K562 (cell line): ENCODE measurements at regions not wholly inside any gene's neighbourhood (a gene's known extent, or its start where the extent isn't known, plus 50 kb on each side); places are given as distances from the start of the nearest gene placed in this dataset.

ENCODE experiments used
- ATAC-seq: fragments of 200-7000 bp; cut with Tn5 transposase; 3 replicates; pipeline ENCODE4 v1.9.1; 2020; ENCODE audit warnings: moderate library complexity
- BruUV-seq: library from RNA; stranded (reverse); fragments of 400-500 nt; replicated peaks from 2 replicates; lab custom pipeline; 2021; lab: Mats Ljungman, UMichigan
- CTCF ChIA-PET: fragments of 300-600 bp; formaldehyde crosslinking; extraction: SDS; loops from one replicate; lab custom pipeline; 2021; ENCODE audit warnings: low intra/inter-chr PET ratio; lab: Yijun Ruan, JAX
- POLR2A ChIA-PET: fragments of 300-600, 350-650 bp; sonication (Branson Sonifier 250); formaldehyde crosslinking; extraction: SDS; loops from one replicate; lab custom pipeline; 2021; ENCODE audit warnings: antibody characterized with exemption, inconsistent platforms; lab: Yijun Ruan, JAX
- DNase-seq, 4 experiments: peaks; one replicate each; pipeline versions ENCODE4 v3.0.0 to v3.0.0-alpha.2; 2011 to 2018; ENCODE audit warnings: low spot score in 3 of 4, mixed read lengths in 3 of 4; ENCODE audit errors: extremely low read depth in 1 of 4
- FAIRE-seq: peaks from 2 replicates; lab custom pipeline; 2011; peaks lifted over from hg19 to GRCh38; lab: Jason Lieb, UNC
- H2AFZ ChIP-seq: 2 replicates; pipeline ENCODE4 v1.6.0; 2011; ENCODE audit warnings: low read depth, low read length, control low read depth, inconsistent platforms
- H3K27ac ChIP-seq: fragments of 200-600 bp; 3 replicates; pipeline ENCODE4 v1.8.0; 2011; ENCODE audit warnings: low read depth, mild to moderate bottlenecking, control low read depth, inconsistent platforms, low read length, moderate library complexity, mixed read lengths; ENCODE audit errors: extremely low read depth
- H3K27me3 ChIP-seq, 2 experiments: fragments of 300-600 bp in 1 of 2; 2 replicates in 1 of 2; 3 replicates in 1 of 2; pipeline versions ENCODE4 v1.6.0 to v1.8.0; 2011; ENCODE audit warnings: inconsistent platforms in 2 of 2, low read length in 2 of 2, mild to moderate bottlenecking in 1 of 2, mixed read lengths in 1 of 2, moderate library complexity in 1 of 2; ENCODE audit not compliant: control insufficient read depth in 2 of 2, insufficient read depth in 2 of 2
- H3K36me3 ChIP-seq: fragments of 300-600 bp; 3 replicates; pipeline ENCODE4 v1.8.0; 2011; ENCODE audit warnings: mild to moderate bottlenecking, low read length, inconsistent platforms; ENCODE audit not compliant: control insufficient read depth, insufficient read depth
- H3K4me1 ChIP-seq, 2 experiments: fragments of 200-600 bp in 1 of 2; replicated peaks in 1 of 2; 2 replicates in 1 of 2; 3 replicates in 1 of 2; pipeline versions ENCODE4 v1.5.1 to v1.8.0; 2011; ENCODE audit warnings: inconsistent platforms in 2 of 2, low read length in 2 of 2, mild to moderate bottlenecking in 1 of 2, mixed read lengths in 1 of 2, moderate library complexity in 1 of 2; ENCODE audit not compliant: control insufficient read depth in 2 of 2, insufficient read depth in 2 of 2
- H3K4me2 ChIP-seq: 2 replicates; pipeline ENCODE4 v1.6.1; 2011; ENCODE audit warnings: low read length, control low read depth, inconsistent platforms, mixed read lengths; ENCODE audit not compliant: insufficient read depth
- H3K4me3 ChIP-seq: fragments of 200-600 bp; sonication (generic), shearing (Covaris generic); 2 replicates; pipeline ENCODE4 v1.5.1; 2016; ENCODE audit warnings: control low read depth, inconsistent platforms
- H3K79me2 ChIP-seq: fragments of 200-600 bp; 3 replicates; pipeline ENCODE4 v1.8.0; 2011; ENCODE audit warnings: low read length, inconsistent platforms; ENCODE audit not compliant: control insufficient read depth, insufficient read depth
- H3K9ac ChIP-seq, 2 experiments: 2 replicates each; pipeline versions ENCODE4 v1.6.0 to v1.6.1; 2011; ENCODE audit warnings: low read depth in 2 of 2, low read length in 2 of 2, control low read depth in 1 of 2, inconsistent platforms in 1 of 2, mild to moderate bottlenecking in 1 of 2, mixed read lengths in 1 of 2; ENCODE audit not compliant: insufficient read depth in 1 of 2
- H3K9me1 ChIP-seq: one replicate; pipeline ENCODE4 v1.6.0; 2011; ENCODE audit warnings: inconsistent platforms, mild to moderate bottlenecking, low read length, moderate library complexity; ENCODE audit not compliant: control insufficient read depth, insufficient read depth
- H3K9me3 ChIP-seq: replicated peaks from 2 replicates; pipeline ENCODE4 v1.5.1; 2011; ENCODE audit warnings: low read depth, low read length, inconsistent platforms; ENCODE audit not compliant: control insufficient read depth, insufficient read depth
- H4K20me1 ChIP-seq: replicated peaks from 2 replicates; pipeline ENCODE4 v1.6.1; 2011; ENCODE audit warnings: low read length, inconsistent platforms, mixed read lengths; ENCODE audit not compliant: control insufficient read depth, insufficient read depth
- C11orf30 ChIP-seq: fragments of 450-650 bp; IDR thresholded peaks from 2 replicates; pipeline ENCODE4 v1.6.1; 2016; ENCODE audit warnings: low read depth, mild to moderate bottlenecking
- GABPB1 ChIP-seq: sonication (generic); formaldehyde crosslinking; IDR thresholded peaks from 2 replicates; pipeline ENCODE4 v1.8.0; 2022; ENCODE audit warnings: mild to moderate bottlenecking, missing genetic modification reagents
- GTF2F1 ChIP-seq: IDR thresholded peaks from 2 replicates; pipeline ENCODE4 v1.6.1; 2011; ENCODE audit warnings: low read depth, low read length, improper control_type of control experiment
- HDAC3 ChIP-seq: fragments of 450-650 bp; IDR thresholded peaks from 2 replicates; pipeline ENCODE4 v1.6.1; 2018; ENCODE audit warnings: borderline replicate concordance, mild to moderate bottlenecking, moderate library complexity; ENCODE audit not compliant: partially characterized antibody
- HNRNPH1 ChIP-seq: fragments of 200-400 bp; formaldehyde crosslinking; optimal IDR thresholded peaks from 2 replicates; pipeline ENCODE3; 2017; ENCODE audit warnings: low read depth, mild to moderate bottlenecking, low read length, moderate library complexity
- HSF4 ChIP-seq: fragments of 250-450 bp; sonication (Bioruptor Pico); IDR thresholded peaks from 2 replicates; pipeline ENCODE4 v2.1.2; 2022; ENCODE audit warnings: mild to moderate bottlenecking, moderate library complexity, borderline replicate concordance
- MAFF ChIP-seq: IDR thresholded peaks from 2 replicates; pipeline ENCODE4 v1.6.1; 2012; ENCODE audit warnings: low read length, improper control_type of control experiment
- MBD1 ChIP-seq: fragments of 250-450 bp; sonication (Bioruptor Pico); IDR thresholded peaks from 2 replicates; pipeline ENCODE4 v1.8.0; 2022; ENCODE audit warnings: inconsistent platforms
- NFE2L1 ChIP-seq: fragments of 450-650 bp; IDR thresholded peaks from 2 replicates; pipeline ENCODE4 v1.6.1; 2016; ENCODE audit warnings: missing genetic modification characterization, low read depth, mild to moderate bottlenecking, missing compliant biosample characterization, moderate library complexity, borderline replicate concordance
- NFYB ChIP-seq: IDR thresholded peaks from 2 replicates; pipeline ENCODE4 v1.6.1; 2011; ENCODE audit warnings: mild to moderate bottlenecking, moderate library complexity; ENCODE audit not compliant: insufficient read length; ENCODE audit errors: extremely low read depth
- OTX1 ChIP-seq: fragments of 450-650 bp; formaldehyde crosslinking; IDR thresholded peaks from 2 replicates; pipeline ENCODE4 v1.4.0; 2022; ENCODE audit warnings: mild to moderate bottlenecking
- POLR2AphosphoS2 ChIP-seq: IDR thresholded peaks from 2 replicates; pipeline ENCODE4 v1.6.1; 2012; ENCODE audit warnings: low read length, improper control_type of control experiment
- SIX5 ChIP-seq, 2 experiments: IDR thresholded peaks; 2 replicates each; pipeline ENCODE4 v1.6.1; 2011; ENCODE audit warnings: low read length in 2 of 2, borderline replicate concordance in 1 of 2, low read depth in 1 of 2, mild to moderate bottlenecking in 1 of 2, moderate library complexity in 1 of 2; ENCODE audit not compliant: insufficient read depth in 1 of 2
- SRSF7 ChIP-seq: fragments of 200-400 bp; formaldehyde crosslinking; optimal IDR thresholded peaks from 2 replicates; pipeline ENCODE3; 2017; ENCODE audit warnings: mild to moderate bottlenecking, low read depth, low read length
- TAL1 ChIP-seq: fragments of 450-650 bp; IDR thresholded peaks from 2 replicates; pipeline ENCODE4 v1.6.1; 2016; ENCODE audit warnings: mild to moderate bottlenecking
- U2AF1 ChIP-seq: fragments of 200-400 bp; formaldehyde crosslinking; optimal IDR thresholded peaks from 2 replicates; pipeline ENCODE3; 2017; ENCODE audit warnings: mild to moderate bottlenecking, low read depth, low read length, moderate library complexity
- ZC3H11A ChIP-seq: IDR thresholded peaks from 2 replicates; pipeline ENCODE4 v1.6.1; 2012; ENCODE audit warnings: low read depth, low read length, improper control_type of control experiment
- ZKSCAN8 ChIP-seq: fragments of 200-800 bp; sonication (Bioruptor generic); IDR thresholded peaks from 2 replicates; pipeline ENCODE4 v1.6.1; 2016; ENCODE audit warnings: missing genetic modification characterization, missing compliant biosample characterization
- ZNF140 ChIP-seq: fragments of 250-450 bp; sonication (Bioruptor Pico); IDR thresholded peaks from 2 replicates; pipeline ENCODE4 v1.8.0; 2021; ENCODE audit warnings: moderate library complexity, mild to moderate bottlenecking, inconsistent platforms
- ZNF197 ChIP-seq: fragments of 200-800 bp; sonication (Bioruptor generic); IDR thresholded peaks from 2 replicates; pipeline ENCODE4 v1.6.1; 2016; ENCODE audit warnings: low read depth, missing genetic modification characterization, missing compliant biosample characterization
- ZNF232 ChIP-seq: sonication (generic); formaldehyde crosslinking; IDR thresholded peaks from 2 replicates; pipeline ENCODE4 v1.8.0; 2022; ENCODE audit warnings: mild to moderate bottlenecking, missing genetic modification reagents
- ZNF324 ChIP-seq: fragments of 250-450 bp; sonication (Bioruptor Pico); IDR thresholded peaks from 2 replicates; pipeline ENCODE4 v1.4.0; 2020; ENCODE audit warnings: mild to moderate bottlenecking
- ZNF436 ChIP-seq: fragments of 250-450, 450-650 bp; sonication (Bioruptor Pico); formaldehyde crosslinking; IDR thresholded peaks from 2 replicates; pipeline ENCODE4 v1.7.0; 2020; ENCODE audit warnings: mild to moderate bottlenecking
- ZNF507 ChIP-seq: conservative IDR thresholded peaks from 2 replicates; pipeline ENCODE4 v1.6.1; 2017; ENCODE audit warnings: missing genetic modification characterization, missing compliant biosample characterization
- ZNF830 ChIP-seq: fragments of 250-450 bp; sonication (Bioruptor Pico); IDR thresholded peaks from 2 replicates; pipeline ENCODE4 v1.5.0; 2021; ENCODE audit warnings: mild to moderate bottlenecking
- WGBS: fragments of 100-300 bp; shearing (Covaris generic); methylation state at CpG from one replicate; pipeline ENCODE4 v1.1.6; 2016; ENCODE audit warnings: low coverage, mixed read lengths; ENCODE audit not compliant: insufficient coverage; ENCODE audit errors: missing lambda C conversion rate; 5-methylcytosine and 5-hydroxymethylcytosine counted together
- in situ Hi-C: fragments of 300-500 bp; cut with MboI; formaldehyde crosslinking; loops from 4 replicates; pipeline ENCODE4 v1.15.0; 2018; ENCODE audit warnings: inconsistent platforms, mixed read lengths
- intact Hi-C: fragments of 100-400 bp; cut with micrococcal nuclease; formaldehyde crosslinking; loops from 2 replicates; pipeline ENCODE4 v1.14.2; 2022

- WGBS: 2% methylated on average over 4 of the region's 4 CpGs
- in situ Hi-C loops: no loop called here
Observed at GRCh38 chr4:145389550-145389949, 92.1 kb upstream of the SMAD1 start.

DNA sequence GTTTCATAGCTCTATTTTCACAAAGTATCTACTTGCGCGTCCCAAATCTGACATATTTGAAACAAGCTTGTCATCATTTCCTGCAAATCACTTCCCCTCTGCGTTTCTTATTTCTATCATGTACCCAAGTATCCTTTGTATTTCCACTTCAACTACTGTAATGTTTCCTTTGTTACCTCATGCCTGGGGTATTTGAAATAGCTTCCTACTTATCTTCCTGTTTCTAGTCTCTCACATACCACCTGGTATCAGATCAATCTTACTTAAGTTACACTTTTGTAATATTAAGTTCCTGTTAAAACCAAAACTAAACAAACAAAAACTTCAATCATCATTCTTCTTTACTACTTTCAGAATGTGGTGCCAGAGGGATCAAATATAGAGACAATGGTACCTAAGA lies 93.6 kb upstream of the SMAD1 start:
- FAIRE-seq (no peak), DNase-seq (no peak), ATAC-seq (no peak)
- Histone ChIP-seq H3K4me3 (no peak overlapping the region), H3K9me3 (no peaks in the 10 kb centered on the region), H3K27me3 (0 out of 5 replicates have a peak, but pooled peaks cover 0 to 4% of the 10 kb centered on the region in 2 experiments), H4K20me1 (no peaks in the 10 kb centered on the region), H3K4me2 (no peak overlapping the region), H3K36me3 (no peaks in the 10 kb centered on the region), H3K27ac (no peak overlapping the region), H3K4me1 (no peaks in the 10 kb centered on the region), H2AFZ (no peak overlapping the region), H3K79me2 (no peaks in the 10 kb centered on the region), H3K9ac (no peak overlapping the region), H3K9me1 (no peaks in the 10 kb centered on the region)
- BruUV-seq: no TSS peak
- CTCF ChIA-PET: no interaction called here
- intact Hi-C loops: no loop called here
- WGBS: 0% methylated on average over 3 of the region's 3 CpGs
- POLR2A ChIA-PET: no interaction called here
- in situ Hi-C loops: no loop called here
- TF ChIP-seq NFYB (no peak), ZNF232 (CRISPR knock-in tag) (no peak), MBD1 (CRISPR knock-in tag) (no peak), GABPB1 (CRISPR knock-in tag) (no peak), C11orf30 (no peak), U2AF1 (no peak), GTF2F1 (no peak), ZNF507 (tag) (no peak), ZNF197 (CRISPR knock-in tag) (no peak), ZNF830 (CRISPR knock-in tag) (no peak), ZKSCAN8 (no peak), SIX5 (IDR thresholded peaks at IDR 0.05; ENCODE audit: borderline replicate concordance in 1 of 2, insufficient read depth in 1 of 2, low read depth in 1 of 2, low read length in 2 of 2) (no peak)

More at GRCh38 chr4:145389550-145389949, 92.1 kb upstream of the SMAD1 start:
- FAIRE-seq (no peak), DNase-seq (no peak), ATAC-seq (no peak)
- no peaks in the 10 kb centered on the region for H3K9me1 ChIP-seq
- H3K79me2 ChIP-seq: no peaks in the 10 kb centered on the region
- no peak for TF ChIP-seq ZC3H11A
- no peak for TF ChIP-seq TAL1
- TF ChIP-seq U2AF1: no peak
- TF ChIP-seq HSF4 (CRISPR knock-in tag): no peak
- TF ChIP-seq HDAC3: no peak
- TF ChIP-seq MAFF: no peak
- no peak for TF ChIP-seq ZNF140 (CRISPR knock-in tag)
- no peak for TF ChIP-seq ZNF436
- TF ChIP-seq NFE2L1 (tag): no peak
- TF ChIP-seq ZNF324 (CRISPR knock-in tag): no peak
- no peak for TF ChIP-seq OTX1 (CRISPR knock-in tag)
- no peak for TF ChIP-seq POLR2AphosphoS2
- TF ChIP-seq ZKSCAN8: no peak
- no peak for TF ChIP-seq SRSF7
- no peak for TF ChIP-seq HNRNPH1
- POLR2A ChIA-PET: no interaction called here
- no peak overlapping the region for H3K9ac ChIP-seq
- intact Hi-C loops: no loop called here
- H3K4me2 ChIP-seq: no peak overlapping the region
- H3K9me3 ChIP-seq: no peaks in the 10 kb centered on the region
- H3K36me3 ChIP-seq: no peaks in the 10 kb centered on the region
- no peak overlapping the region for H2AFZ ChIP-seq
- H3K4me3 ChIP-seq: no peak overlapping the region
- no peak overlapping the region for H3K27ac ChIP-seq
- CTCF ChIA-PET: no interaction called here
- H4K20me1 ChIP-seq: no peaks in the 10 kb centered on the region
- H3K27me3 ChIP-seq: 0 out of 5 replicates have a peak, but pooled peaks cover 0 to 4% of the 10 kb centered on the region in 2 experiments
- no TSS peak for BruUV-seq
- H3K4me1 ChIP-seq: no peaks in the 10 kb centered on the region
